SK-N-SH (cell line): ENCODE measurements at regions not wholly inside any gene's neighbourhood (a gene's known extent, or its start where the extent isn't known, plus 50 kb on each side); places are given as distances from the start of the nearest gene placed in this dataset.

ENCODE experiments used
- CTCF ChIA-PET: fragments of 300-600, 350-600 bp; formaldehyde crosslinking; extraction: SDS; loops from one replicate; lab custom pipeline; 2021; lab: Yijun Ruan, JAX
- POLR2A ChIA-PET: fragments of 350-600 bp; sonication (Branson Sonifier 250); formaldehyde crosslinking; extraction: SDS; loops from one replicate; lab custom pipeline; 2020; ENCODE audit warnings: antibody characterized with exemption, inconsistent platforms; lab: Yijun Ruan, JAX
- DNase-seq: peaks from one replicate; pipeline ENCODE4 v3.0.0; 2012
- H2AFZ ChIP-seq: fragments of 200-600 bp; sonication (generic); 2 replicates; pipeline ENCODE4 v1.8.1; 2016; ENCODE audit warnings: antibody characterized with exemption, mild to moderate bottlenecking, low read depth
- H3F3A ChIP-seq: fragments of 200-600 bp; sonication (generic); replicated peaks from 2 replicates; pipeline ENCODE3; 2016; ENCODE audit warnings: antibody characterized with exemption, mild to moderate bottlenecking; ENCODE audit not compliant: insufficient read depth
- H3K27ac ChIP-seq, 2 experiments: fragments of 200-500 bp in 1 of 2; fragments of 200-600 bp in 1 of 2; sonication (Bioruptor generic) in 1 of 2; sonication (generic), shearing (Covaris generic) in 1 of 2; 2 replicates each; pipeline versions ENCODE4 v1.5.1 to v1.6.1; 2014 to 2016; ENCODE audit warnings: low read depth in 2 of 2, inconsistent platforms in 1 of 2, low read length in 1 of 2, mild to moderate bottlenecking in 1 of 2, mixed read lengths in 1 of 2
- H3K27me3 ChIP-seq: fragments of 200-600 bp; sonication (generic), shearing (Covaris generic); 2 replicates; pipeline ENCODE4 v1.6.1; 2016; ENCODE audit warnings: mixed run types; ENCODE audit not compliant: insufficient read depth
- H3K36me3 ChIP-seq, 2 experiments: fragments of 200-500 bp in 1 of 2; fragments of 200-600 bp in 1 of 2; sonication (Bioruptor generic) in 1 of 2; sonication (generic) in 1 of 2; replicated peaks in 1 of 2; 2 replicates each; pipeline versions ENCODE3 to v1.5.1; 2014 to 2016; ENCODE audit warnings: low read length in 1 of 2, mild to moderate bottlenecking in 1 of 2; ENCODE audit not compliant: insufficient read depth in 2 of 2, control insufficient read depth in 1 of 2
- H3K4me1 ChIP-seq, 2 experiments: fragments of 200-500 bp in 1 of 2; fragments of 200-600 bp in 1 of 2; sonication (Bioruptor generic) in 1 of 2; sonication (generic), shearing (Covaris generic) in 1 of 2; 2 replicates each; pipeline versions ENCODE4 v1.5.1 to v1.6.1; 2014 to 2016; ENCODE audit warnings: low read depth in 1 of 2, low read length in 1 of 2, mixed run types in 1 of 2; ENCODE audit not compliant: insufficient read depth in 2 of 2, control insufficient read depth in 1 of 2
- H3K4me2 ChIP-seq: fragments of 200-600 bp; sonication (generic), shearing (Covaris generic); 2 replicates; pipeline ENCODE4 v1.6.1; 2017; ENCODE audit warnings: mixed run types
- H3K4me3 ChIP-seq, 2 experiments: fragments of 200-500 bp in 1 of 2; fragments of 200-600 bp in 1 of 2; sonication (Bioruptor generic) in 1 of 2; sonication (generic), shearing (Covaris generic) in 1 of 2; 2 replicates each; pipeline versions ENCODE4 v1.5.1 to v1.8.1; 2014 to 2016; ENCODE audit warnings: low read depth in 2 of 2, inconsistent platforms in 1 of 2, low read length in 1 of 2, mild to moderate bottlenecking in 1 of 2, mixed read lengths in 1 of 2, moderate library complexity in 1 of 2
- H3K79me2 ChIP-seq: fragments of 200-600 bp; sonication (generic); 2 replicates; pipeline ENCODE4 v1.8.1; 2017; ENCODE audit warnings: mild to moderate bottlenecking; ENCODE audit not compliant: insufficient read depth
- H3K9ac ChIP-seq: fragments of 200-600 bp; sonication (generic); 2 replicates; pipeline ENCODE4 v1.6.1; 2017; ENCODE audit warnings: mixed run types
- H3K9me2 ChIP-seq: fragments of 200-600 bp; sonication (generic); 2 replicates; pipeline ENCODE4 v1.6.1; 2017; ENCODE audit warnings: mixed run types
- H3K9me3 ChIP-seq: fragments of 200-600 bp; sonication (generic); 2 replicates; pipeline ENCODE4 v1.6.1; 2017; ENCODE audit warnings: mixed run types, mild to moderate bottlenecking, moderate library complexity
- H4K20me1 ChIP-seq: fragments of 200-600 bp; sonication (generic); 2 replicates; pipeline ENCODE4 v1.6.1; 2017; ENCODE audit warnings: mild to moderate bottlenecking, mixed run types; ENCODE audit not compliant: insufficient read depth
- RAD21 ChIP-seq: IDR thresholded peaks from 2 replicates; pipeline ENCODE4 v1.6.1; 2012; ENCODE audit warnings: mild to moderate bottlenecking, low read length
- RCOR1 ChIP-seq: fragments of 150-350 bp; IDR thresholded peaks from 2 replicates; pipeline ENCODE4 v1.6.1; 2017; ENCODE audit warnings: antibody characterized with exemption, low read length
- RFX5 ChIP-seq: IDR thresholded peaks from 2 replicates; pipeline ENCODE4 v1.6.1; 2012; ENCODE audit warnings: mild to moderate bottlenecking, improper control_type of control experiment, low read length
- WGBS: methylation state at CpG from one replicate; pipeline ENCODE4 v1.1.6; 2017; ENCODE audit warnings: low lambda C conversion rate; 5-methylcytosine and 5-hydroxymethylcytosine counted together
- TF ChIP-seq, protein P1 (sequence below): IDR thresholded peaks from 2 replicates; pipeline ENCODE4 v1.6.1; 2012; ENCODE audit warnings: mild to moderate bottlenecking, low read depth, low read length, moderate library complexity
- TF ChIP-seq, protein P2 (sequence below): IDR thresholded peaks from 2 replicates; pipeline ENCODE4 v1.4.0; 2012; ENCODE audit warnings: low read depth, borderline replicate concordance
- TF ChIP-seq, protein P3 (sequence below): IDR thresholded peaks from 2 replicates; pipeline ENCODE4 v1.4.0; 2012; ENCODE audit warnings: low read depth

DNA sequence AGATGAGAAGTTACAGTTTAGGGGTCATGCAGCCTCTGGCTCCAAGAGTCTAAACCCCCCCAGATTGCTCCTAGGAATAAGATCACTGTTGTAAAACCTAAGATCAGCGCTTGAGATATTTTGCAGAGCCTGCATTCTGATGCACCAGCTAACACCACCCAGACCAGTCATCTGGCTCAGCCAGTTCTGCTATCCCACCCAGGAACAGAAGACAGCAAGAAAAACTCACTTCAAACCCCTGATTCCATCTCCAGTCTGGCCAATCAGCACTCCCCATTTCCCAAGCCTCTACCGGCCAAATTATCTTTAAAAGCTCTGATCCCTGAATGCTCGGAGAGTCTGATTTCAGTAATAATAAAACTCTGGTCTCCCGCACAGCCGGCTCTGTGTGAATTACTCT, 158.6 kb downstream of the ZNF664 start:
- no peaks in the 10 kb centered on the region for H3K27me3 ChIP-seq
- CTCF ChIA-PET, result interaction anchor here (1.1 kb wide), 1 partner anchor 69 kb away, joined by 3 read pairs; no protein-coding TSS in a partner anchor
- H2AFZ ChIP-seq, result no peak overlapping the region
- H3K9ac ChIP-seq, result no peak overlapping the region
- no peaks in the 10 kb centered on the region for H3K79me2 ChIP-seq
- no peak overlapping the region for H3K4me2 ChIP-seq
- H3K4me1 ChIP-seq, result peaks cover 0 to 2% of the 10 kb centered on the region in 2 experiments; a peak in 1 of 4 replicates
- POLR2A ChIA-PET, result no interaction called here
- no peak for TF ChIP-seq RAD21
- no peak for TF ChIP-seq RFX5
- TF ChIP-seq, protein P1, sequence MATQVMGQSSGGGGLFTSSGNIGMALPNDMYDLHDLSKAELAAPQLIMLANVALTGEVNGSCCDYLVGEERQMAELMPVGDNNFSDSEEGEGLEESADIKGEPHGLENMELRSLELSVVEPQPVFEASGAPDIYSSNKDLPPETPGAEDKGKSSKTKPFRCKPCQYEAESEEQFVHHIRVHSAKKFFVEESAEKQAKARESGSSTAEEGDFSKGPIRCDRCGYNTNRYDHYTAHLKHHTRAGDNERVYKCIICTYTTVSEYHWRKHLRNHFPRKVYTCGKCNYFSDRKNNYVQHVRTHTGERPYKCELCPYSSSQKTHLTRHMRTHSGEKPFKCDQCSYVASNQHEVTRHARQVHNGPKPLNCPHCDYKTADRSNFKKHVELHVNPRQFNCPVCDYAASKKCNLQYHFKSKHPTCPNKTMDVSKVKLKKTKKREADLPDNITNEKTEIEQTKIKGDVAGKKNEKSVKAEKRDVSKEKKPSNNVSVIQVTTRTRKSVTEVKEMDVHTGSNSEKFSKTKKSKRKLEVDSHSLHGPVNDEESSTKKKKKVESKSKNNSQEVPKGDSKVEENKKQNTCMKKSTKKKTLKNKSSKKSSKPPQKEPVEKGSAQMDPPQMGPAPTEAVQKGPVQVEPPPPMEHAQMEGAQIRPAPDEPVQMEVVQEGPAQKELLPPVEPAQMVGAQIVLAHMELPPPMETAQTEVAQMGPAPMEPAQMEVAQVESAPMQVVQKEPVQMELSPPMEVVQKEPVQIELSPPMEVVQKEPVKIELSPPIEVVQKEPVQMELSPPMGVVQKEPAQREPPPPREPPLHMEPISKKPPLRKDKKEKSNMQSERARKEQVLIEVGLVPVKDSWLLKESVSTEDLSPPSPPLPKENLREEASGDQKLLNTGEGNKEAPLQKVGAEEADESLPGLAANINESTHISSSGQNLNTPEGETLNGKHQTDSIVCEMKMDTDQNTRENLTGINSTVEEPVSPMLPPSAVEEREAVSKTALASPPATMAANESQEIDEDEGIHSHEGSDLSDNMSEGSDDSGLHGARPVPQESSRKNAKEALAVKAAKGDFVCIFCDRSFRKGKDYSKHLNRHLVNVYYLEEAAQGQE, result no peak
- TF ChIP-seq, protein P2, sequence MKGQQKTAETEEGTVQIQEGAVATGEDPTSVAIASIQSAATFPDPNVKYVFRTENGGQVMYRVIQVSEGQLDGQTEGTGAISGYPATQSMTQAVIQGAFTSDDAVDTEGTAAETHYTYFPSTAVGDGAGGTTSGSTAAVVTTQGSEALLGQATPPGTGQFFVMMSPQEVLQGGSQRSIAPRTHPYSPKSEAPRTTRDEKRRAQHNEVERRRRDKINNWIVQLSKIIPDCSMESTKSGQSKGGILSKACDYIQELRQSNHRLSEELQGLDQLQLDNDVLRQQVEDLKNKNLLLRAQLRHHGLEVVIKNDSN, result no peak
- H4K20me1 ChIP-seq, result no peaks in the 10 kb centered on the region
- no peaks in the 10 kb centered on the region for H3K9me3 ChIP-seq
- H3K9me2 ChIP-seq, result no peaks in the 10 kb centered on the region
- WGBS, result 59% methylated on average over 4 of the region's 5 CpGs
- no peak overlapping the region for H3K27ac ChIP-seq
- no peaks in the 10 kb centered on the region for H3F3A ChIP-seq
- no peaks in the 10 kb centered on the region for H3K36me3 ChIP-seq
- H3K4me3 ChIP-seq, result no peak overlapping the region
- DNase-seq, result no peak

DNA sequence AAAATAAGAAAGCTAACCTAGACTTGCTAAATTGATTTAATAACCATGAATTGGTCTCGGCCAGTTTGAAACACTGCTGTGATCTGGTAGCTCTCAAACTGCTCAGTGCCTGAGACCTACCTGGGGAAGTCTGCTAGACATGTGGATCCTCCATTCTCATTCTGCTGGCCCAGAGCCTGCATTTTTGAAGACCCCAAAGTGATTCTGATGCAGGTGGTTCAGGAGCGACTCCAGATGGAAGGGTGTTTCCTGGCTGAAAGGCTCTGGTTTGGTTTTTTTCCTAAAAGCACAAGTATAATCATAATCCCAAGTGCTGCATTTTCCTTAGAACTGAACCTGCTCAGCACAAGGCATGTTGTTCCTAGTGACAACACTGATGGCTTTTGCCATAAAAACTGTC, 159.5 kb downstream of the ZNF664 start:
- TF ChIP-seq, protein P2, result no peak
- no peak for TF ChIP-seq RCOR1
- TF ChIP-seq, protein P3, sequence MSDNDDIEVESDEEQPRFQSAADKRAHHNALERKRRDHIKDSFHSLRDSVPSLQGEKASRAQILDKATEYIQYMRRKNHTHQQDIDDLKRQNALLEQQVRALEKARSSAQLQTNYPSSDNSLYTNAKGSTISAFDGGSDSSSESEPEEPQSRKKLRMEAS, result no peak
- TF ChIP-seq, protein P1, result no peak
- H3K4me2 ChIP-seq, result no peak overlapping the region
- CTCF ChIA-PET, result no interaction called here
- no peaks in the 10 kb centered on the region for H3K9me3 ChIP-seq
- H3K9me2 ChIP-seq, result no peaks in the 10 kb centered on the region
- no peak for DNase-seq
- H3K9ac ChIP-seq, result no peak overlapping the region
- no peak overlapping the region for H2AFZ ChIP-seq
- peaks cover 0 to 2% of the 10 kb centered on the region in 2 experiments; a peak in 1 of 4 replicates for H3K4me1 ChIP-seq
- POLR2A ChIA-PET, result no interaction called here
- no peaks in the 10 kb centered on the region for H3K36me3 ChIP-seq
- no peaks in the 10 kb centered on the region for H4K20me1 ChIP-seq
- no peaks in the 10 kb centered on the region for H3F3A ChIP-seq
- H3K4me3 ChIP-seq, result no peak overlapping the region
- H3K79me2 ChIP-seq, result no peaks in the 10 kb centered on the region
- no peaks in the 10 kb centered on the region for H3K27me3 ChIP-seq
- no peak overlapping the region for H3K27ac ChIP-seq
- 71% methylated on average over 1 of the region's 2 CpGs for WGBS
